ENCODE measurements at regions not wholly inside any gene's neighbourhood (a gene's known extent, or its start where the extent isn't known, plus 50 kb on each side); places are given as distances from the start of the nearest gene placed in this dataset.

GRCh38 chr12:22993609-22994315, 368.8 kb downstream of the ETNK1 start (continued):
- TF ChIP-seq RELB (IDR thresholded peaks at IDR 0.05; ENCODE audit: low read depth) (no peak), MEF2B (IDR thresholded peaks at IDR 0.05; ENCODE audit: partially characterized antibody, poor library complexity, severe bottlenecking) (no peak)

GRCh38 chr12:22994316-22994675, 369.3 kb downstream of the ETNK1 start:
- 21% methylated on average over 3 of the region's 3 CpGs for WGBS (ENCODE audit: insufficient coverage, insufficient replicate concordance, low lambda C conversion rate, missing lambda C conversion rate)
- no TSS peak for BruUV-seq (replicated peaks)
- no peaks in the 10 kb centered on the region for H3K79me2 ChIP-seq (ENCODE audit: control insufficient read depth, insufficient read depth, low read length)
- no peaks in the 10 kb centered on the region for H3K9me3 ChIP-seq (replicated peaks; ENCODE audit: control insufficient read depth, insufficient read depth, low read length)
- DNase-seq (ENCODE audit: low read depth, low spot score) (no peak), ATAC-seq (no peak), FAIRE-seq (no peak)
- H3K4me3 ChIP-seq: no peak overlapping the region
- intact Hi-C loops (cut with micrococcal nuclease; ENCODE audit: unreplicated experiment): no loop called here
- no peaks in the 10 kb centered on the region for H4K20me1 ChIP-seq (ENCODE audit: control insufficient read depth, insufficient read depth)
- ChIA-PET RAD21 (ENCODE audit: unreplicated experiment) (no interaction called here), SMC1A (ENCODE audit: uncharacterized antibody, unreplicated experiment) (interaction anchor here (1.4 kb wide), 1 partner anchor 12 kb away, joined by 3 read pairs; no protein-coding TSS in a partner anchor), CTCF (no interaction called here), POLR2A (no interaction called here)
- in situ Hi-C loops (cut with MboI): no loop called here
- no peak overlapping the region for H3K27ac ChIP-seq (ENCODE audit: control insufficient read depth, insufficient read depth)
- no peaks in the 10 kb centered on the region for H3K36me3 ChIP-seq (ENCODE audit: control insufficient read depth in 2 of 2, insufficient read depth in 2 of 2, low read length in 1 of 2)
- 0 out of 4 replicates have a peak, but pooled peaks cover 0 to 3% of the 10 kb centered on the region in 2 experiments for H3K27me3 ChIP-seq (replicated peaks in 1 of 2; ENCODE audit: control insufficient read depth in 2 of 2, insufficient read depth in 2 of 2, low read length in 1 of 2)
- H3K9ac ChIP-seq (ENCODE audit: control insufficient read depth, insufficient read depth, low read length): no peak overlapping the region
- TF ChIP-seq CBX3 (IDR thresholded peaks at IDR 0.05; ENCODE audit: borderline replicate concordance, low read depth): no peak
- TF ChIP-seq POLR2A (IDR thresholded peaks at IDR 0.05; ENCODE audit: low read depth, low read length): no peak
- TF ChIP-seq MLLT1 (IDR thresholded peaks at IDR 0.05): no peak
- TF ChIP-seq RELA (IDR thresholded peaks at IDR 0.05; ENCODE audit: borderline replicate concordance, partially characterized antibody): no peak
- no peak for TF ChIP-seq BCL3 (IDR thresholded peaks at IDR 0.05; ENCODE audit: borderline replicate concordance, insufficient read depth, low read depth, low read length, poor library complexity, severe bottlenecking)
- no peak for TF ChIP-seq BHLHE40 (IDR thresholded peaks at IDR 0.05; ENCODE audit: borderline replicate concordance in 1 of 2, low read depth in 2 of 2, low read length in 1 of 2)
- no peak for TF ChIP-seq BCLAF1 (IDR thresholded peaks at IDR 0.05)
- no peak for TF ChIP-seq SUZ12 (IDR thresholded peaks at IDR 0.05; ENCODE audit: unreplicated experiment)
- TF ChIP-seq RCOR1 (conservative IDR thresholded peaks at IDR 0.05; ENCODE audit: low read depth, low read length): no peak
- no peak overlapping the region for H2AFZ ChIP-seq (ENCODE audit: control insufficient read depth, low read depth, low read length)
- H3K4me2 ChIP-seq (ENCODE audit: control insufficient read depth, insufficient read depth): no peak overlapping the region
- no peaks in the 10 kb centered on the region for H3K4me1 ChIP-seq (ENCODE audit: control insufficient read depth, insufficient read depth, low read length)
